H1 (cell line): ENCODE measurements at regions not wholly inside any gene's neighbourhood (a gene's known extent, or its start where the extent isn't known, plus 50 kb on each side); places are given as distances from the start of the nearest gene placed in this dataset.

Experiments used
- CTCF ChIA-PET: fragments of 300-600 bp; sonication (Branson Sonifier 250); formaldehyde crosslinking; loops from one replicate; lab custom pipeline; 2021; ENCODE audit not compliant: partially characterized antibody; lab: Charles Lee
- POLR2A ChIA-PET: fragments of 300-600 bp; sonication (Branson Sonifier 250); formaldehyde crosslinking; loops from one replicate; lab custom pipeline; 2021; ENCODE audit warnings: inconsistent platforms; ENCODE audit not compliant: partially characterized antibody; lab: Charles Lee
- DNase-seq, 2 experiments: peaks; one replicate each; pipeline versions ENCODE4 v3.0.0 to v3.0.0-alpha.2; 2010 to 2022; ENCODE audit warnings: low spot score in 2 of 2, low read depth in 1 of 2, mixed read lengths in 1 of 2
- FAIRE-seq: peaks from 2 replicates; lab custom pipeline; 2011; peaks lifted over from hg19 to GRCh38; lab: Jason Lieb, UNC
- H2AFZ ChIP-seq: 2 replicates; pipeline ENCODE4 v1.8.1; 2012; ENCODE audit warnings: low read length, inconsistent platforms
- H2AK5ac ChIP-seq: 2 replicates; pipeline ENCODE4 v1.6.1; 2013; ENCODE audit warnings: low read depth, low read length
- H2BK120ac ChIP-seq: replicated peaks from 2 replicates; pipeline ENCODE3; 2013; ENCODE audit warnings: low read depth, low read length, inconsistent platforms
- H2BK12ac ChIP-seq: 2 replicates; pipeline ENCODE4 v1.6.1; 2013; ENCODE audit warnings: low read depth, low read length
- H2BK15ac ChIP-seq: 2 replicates; pipeline ENCODE4 v1.6.1; 2013; ENCODE audit warnings: low read length
- H2BK20ac ChIP-seq: 2 replicates; pipeline ENCODE4 v1.6.1; 2013; ENCODE audit warnings: low read length
- H2BK5ac ChIP-seq: 2 replicates; pipeline ENCODE4 v1.6.1; 2013; ENCODE audit warnings: low read depth, low read length
- H3K14ac ChIP-seq: 2 replicates; pipeline ENCODE4 v1.6.1; 2013; ENCODE audit warnings: inconsistent platforms; ENCODE audit not compliant: insufficient read length
- H3K18ac ChIP-seq: 2 replicates; pipeline ENCODE4 v1.6.1; 2013; ENCODE audit warnings: low read length; ENCODE audit errors: extremely low read depth
- H3K23ac ChIP-seq: 2 replicates; pipeline ENCODE4 v1.6.1; 2013; ENCODE audit warnings: inconsistent platforms; ENCODE audit not compliant: insufficient read length
- H3K23me2 ChIP-seq: 2 replicates; pipeline ENCODE4 v1.6.1; 2013; ENCODE audit warnings: low read depth, low read length
- H3K27ac ChIP-seq: 2 replicates; pipeline ENCODE4 v1.6.1; 2011; ENCODE audit warnings: low read depth, low read length, inconsistent platforms
- H3K27me3 ChIP-seq, 4 experiments: replicated peaks in 1 of 4; 1 replicate in 1 of 4; 2 replicates in 3 of 4; pipeline versions ENCODE4 v1.6.1 to v1.8.1; 2011 to 2013; ENCODE audit warnings: low read length in 3 of 4, mild to moderate bottlenecking in 3 of 4, inconsistent platforms in 2 of 4, mixed read lengths in 2 of 4, moderate library complexity in 1 of 4; ENCODE audit not compliant: control insufficient read depth in 3 of 4, insufficient read depth in 3 of 4; ENCODE audit errors: extremely low read depth in 1 of 4
- H3K36me3 ChIP-seq, 4 experiments: 2 replicates each; pipeline versions ENCODE4 v1.6.1 to v1.8.1; 2011 to 2013; ENCODE audit warnings: mild to moderate bottlenecking in 4 of 4, low read length in 3 of 4, moderate library complexity in 2 of 4, control low read depth in 1 of 4, inconsistent platforms in 1 of 4; ENCODE audit not compliant: insufficient read depth in 4 of 4, control insufficient read depth in 2 of 4
- H3K4ac ChIP-seq: replicated peaks from 2 replicates; pipeline ENCODE3; 2013; ENCODE audit warnings: low read length, low read depth, mixed read lengths, inconsistent platforms; ENCODE audit not compliant: insufficient read length
- H3K4me1 ChIP-seq, 4 experiments: replicated peaks in 1 of 4; 1 replicate in 1 of 4; 2 replicates in 3 of 4; pipeline versions ENCODE4 v1.6.1 to v1.8.1; 2011 to 2013; ENCODE audit warnings: low read length in 3 of 4, inconsistent platforms in 2 of 4, mixed read lengths in 1 of 4; ENCODE audit not compliant: insufficient read depth in 4 of 4, control insufficient read depth in 3 of 4
- H3K4me2 ChIP-seq, 2 experiments: 2 replicates each; pipeline versions ENCODE4 v1.6.1 to v1.8.1; 2011 to 2013; ENCODE audit warnings: low read depth in 2 of 2, low read length in 2 of 2, control low read depth in 1 of 2, inconsistent platforms in 1 of 2, mild to moderate bottlenecking in 1 of 2; ENCODE audit not compliant: insufficient read depth in 1 of 2
- H3K4me3 ChIP-seq, 4 experiments: fragments of 200-600, 300-600 bp in 1 of 4; sonication (generic), shearing (Covaris generic), sonication (Bioruptor Twin) in 1 of 4; 2 replicates each; pipeline versions ENCODE4 v1.5.1 to v1.8.1; 2011 to 2016; ENCODE audit warnings: low read length in 4 of 4, low read depth in 3 of 4, control low read depth in 2 of 4, inconsistent platforms in 2 of 4, mild to moderate bottlenecking in 2 of 4, mixed read lengths in 1 of 4, moderate library complexity in 1 of 4; ENCODE audit not compliant: insufficient read depth in 2 of 4; ENCODE audit errors: extremely low read depth in 1 of 4
- H3K56ac ChIP-seq: replicated peaks from 2 replicates; pipeline ENCODE3; 2013; ENCODE audit warnings: low read depth, mild to moderate bottlenecking, mixed read lengths, low read length, inconsistent platforms; ENCODE audit not compliant: insufficient read length
- H3K79me1 ChIP-seq: 2 replicates; pipeline ENCODE4 v1.6.1; 2013; ENCODE audit warnings: low read depth, low read length, control low read depth
- H3K79me2 ChIP-seq, 2 experiments: 2 replicates each; pipeline versions ENCODE4 v1.6.1 to v1.8.1; 2012 to 2013; ENCODE audit warnings: low read length in 2 of 2, mild to moderate bottlenecking in 2 of 2, inconsistent platforms in 1 of 2; ENCODE audit not compliant: insufficient read depth in 2 of 2, control insufficient read depth in 1 of 2
- H3K9ac ChIP-seq, 4 experiments: replicated peaks in 1 of 4; 1 replicate in 1 of 4; 2 replicates in 3 of 4; pipeline versions ENCODE4 v1.6.1 to v1.8.1; 2011 to 2013; ENCODE audit warnings: low read depth in 3 of 4, low read length in 3 of 4, control low read depth in 2 of 4, mild to moderate bottlenecking in 2 of 4, moderate library complexity in 2 of 4, inconsistent platforms in 1 of 4; ENCODE audit errors: extremely low read depth in 1 of 4
- H3K9me3 ChIP-seq, 2 experiments: 2 replicates each; pipeline versions ENCODE4 v1.6.1 to v1.8.1; 2012 to 2013; ENCODE audit warnings: mild to moderate bottlenecking in 2 of 2, moderate library complexity in 2 of 2, control low read depth in 1 of 2, inconsistent platforms in 1 of 2, low read depth in 1 of 2, low read length in 1 of 2, mixed read lengths in 1 of 2; ENCODE audit not compliant: insufficient read depth in 2 of 2
- H4K20me1 ChIP-seq, 2 experiments: replicated peaks in 1 of 2; 2 replicates each; pipeline versions ENCODE3 to v1.8.1; 2011 to 2013; ENCODE audit warnings: inconsistent platforms in 2 of 2, low read length in 2 of 2, mild to moderate bottlenecking in 1 of 2; ENCODE audit not compliant: insufficient read depth in 2 of 2, control insufficient read depth in 1 of 2
- H4K5ac ChIP-seq: 2 replicates; pipeline ENCODE4 v1.6.1; 2013; ENCODE audit warnings: low read length, low read depth, mixed read lengths, inconsistent platforms; ENCODE audit not compliant: insufficient read length
- H4K8ac ChIP-seq: 2 replicates; pipeline ENCODE4 v1.8.0; 2013; ENCODE audit warnings: mild to moderate bottlenecking, moderate library complexity, low read length, inconsistent platforms; ENCODE audit not compliant: insufficient read depth; ENCODE audit errors: extremely low read depth
- H4K91ac ChIP-seq: replicated peaks from 2 replicates; pipeline ENCODE3; 2013; ENCODE audit warnings: low read length, mixed read lengths, inconsistent platforms; ENCODE audit not compliant: insufficient read length
- BCL11A ChIP-seq, 2 experiments: IDR thresholded peaks; one replicate each; pipeline ENCODE4 v1.6.1; 2011; ENCODE audit warnings: low read depth in 2 of 2, low read length in 2 of 2, mild to moderate bottlenecking in 2 of 2
- CBX8 ChIP-seq: fragments of 300-800, 300-1000 bp; sonication (generic); IDR thresholded peaks from 2 replicates; pipeline ENCODE4 v1.7.1; 2016; ENCODE audit warnings: low read depth, low read length, borderline replicate concordance
- RAD21 ChIP-seq, 2 experiments: IDR thresholded peaks in 1 of 2; conservative IDR thresholded peaks in 1 of 2; 2 replicates each; pipeline ENCODE4 v1.6.1; 2011; ENCODE audit warnings: low read depth in 2 of 2, low read length in 2 of 2, improper control_type of control experiment in 1 of 2, inconsistent platforms in 1 of 2, mild to moderate bottlenecking in 1 of 2, moderate library complexity in 1 of 2
- WGBS, 2 experiments: shearing (Covaris generic) in 1 of 2; methylation state at CpG; one replicate each; pipeline versions ENCODE4 v1.1.6 to v1.1.7; 2013 to 2015; ENCODE audit warnings: low lambda C conversion rate in 2 of 2, mixed read lengths in 2 of 2, inconsistent platforms in 1 of 2, low coverage in 1 of 2, missing lambda C conversion rate in 1 of 2; ENCODE audit not compliant: insufficient replicate concordance in 2 of 2, insufficient coverage in 1 of 2, insufficient read length in 1 of 2; ENCODE audit errors: extremely low coverage in 1 of 2, missing lambda C conversion rate in 1 of 2; 5-methylcytosine and 5-hydroxymethylcytosine counted together

DNA sequence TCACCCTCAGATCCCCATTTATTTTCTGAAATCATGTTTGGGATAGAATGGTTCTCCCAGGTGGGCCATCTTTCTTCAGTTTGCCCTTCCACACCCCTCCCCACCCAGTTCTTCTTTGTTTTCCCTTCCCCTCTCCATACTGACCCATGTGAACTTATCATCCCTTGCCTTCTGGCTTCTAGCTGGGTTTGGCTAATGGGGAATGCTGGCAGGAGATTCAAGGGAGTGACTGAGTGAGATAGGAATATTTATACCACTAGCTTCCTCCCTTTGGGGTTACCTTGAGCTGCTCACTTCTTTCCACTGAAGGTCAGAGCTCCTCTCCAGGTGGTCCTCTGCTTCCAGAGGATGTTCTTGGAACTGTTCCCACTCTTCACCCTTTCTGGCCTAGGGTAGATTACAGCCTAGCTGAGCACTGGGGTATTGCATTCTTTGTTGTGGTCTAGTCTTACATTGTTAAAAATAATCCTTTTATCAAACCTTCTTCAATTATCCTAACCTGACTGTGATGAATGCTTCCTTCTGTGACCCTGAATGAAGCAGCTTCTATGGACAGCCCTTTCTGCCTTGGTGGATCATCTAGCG is 88.3 kb upstream of the ATP2B1 start:
- no peak overlapping the region for H2AFZ ChIP-seq
- no peak overlapping the region for H3K27ac ChIP-seq
- no peak overlapping the region for H2AK5ac ChIP-seq
- H2BK15ac ChIP-seq, result no peak overlapping the region
- H3K4me3 ChIP-seq, result no peak overlapping the region
- H3K9ac ChIP-seq, result no peak overlapping the region
- H3K23ac ChIP-seq, result no peak overlapping the region
- H2BK5ac ChIP-seq, result no peak overlapping the region
- H3K4me1 ChIP-seq, result no peaks in the 10 kb centered on the region
- no peak for DNase-seq
- ChIA-PET CTCF (interaction anchor here (1.4 kb wide), 2 partner anchors 9 to 14 kb away, joined by 3 to 4 read pairs; no protein-coding TSS in a partner anchor), POLR2A (no interaction called here)
- no peak overlapping the region for H3K4me2 ChIP-seq
- H3K14ac ChIP-seq, result no peak overlapping the region
- no peaks in the 10 kb centered on the region for H3K79me1 ChIP-seq
- H3K18ac ChIP-seq, result no peak overlapping the region
- no peaks in the 10 kb centered on the region for H3K9me3 ChIP-seq
- no peaks in the 10 kb centered on the region for H4K20me1 ChIP-seq
- H2BK120ac ChIP-seq, result no peak overlapping the region
- H4K91ac ChIP-seq, result no peak overlapping the region
- no peaks in the 10 kb centered on the region for H3K23me2 ChIP-seq
- H3K4ac ChIP-seq, result no peak overlapping the region
- H2BK12ac ChIP-seq, result no peak overlapping the region
- TF ChIP-seq RAD21 (IDR thresholded peaks at IDR 0.05 in 1 of 2, conservative IDR thresholded peaks at IDR 0.05 in 1 of 2; ENCODE audit: low read depth in 2 of 2, low read length in 2 of 2) (peak; percentile 15 to 37; a peak in 2 of 4 replicates), CBX8 (no peak), BCL11A (IDR thresholded peaks at IDR 0.05; ENCODE audit: low read depth in 2 of 2, low read length in 2 of 2) (no peak)
- TF ChIP-seq, all 59 proteins: peak for 1
- Histone ChIP-seq H4K8ac (no peak overlapping the region), H3K27me3 (no peaks in the 10 kb centered on the region), H3K79me2 (no peaks in the 10 kb centered on the region), H4K5ac (no peak overlapping the region), H3K56ac (no peak overlapping the region), H2BK20ac (no peak overlapping the region), H3K36me3 (no peaks in the 10 kb centered on the region)
- 95% methylated on average over 1 of the region's 1 CpG; no CpG with 5 or more reads in 1 of the 2 experiments for WGBS, 2 experiments
- no peak for FAIRE-seq
